ENCODE measurements at regions not wholly inside any gene's neighbourhood (a gene's known extent, or its start where the extent isn't known, plus 50 kb on each side); places are given as distances from the start of the nearest gene placed in this dataset.

DNA sequence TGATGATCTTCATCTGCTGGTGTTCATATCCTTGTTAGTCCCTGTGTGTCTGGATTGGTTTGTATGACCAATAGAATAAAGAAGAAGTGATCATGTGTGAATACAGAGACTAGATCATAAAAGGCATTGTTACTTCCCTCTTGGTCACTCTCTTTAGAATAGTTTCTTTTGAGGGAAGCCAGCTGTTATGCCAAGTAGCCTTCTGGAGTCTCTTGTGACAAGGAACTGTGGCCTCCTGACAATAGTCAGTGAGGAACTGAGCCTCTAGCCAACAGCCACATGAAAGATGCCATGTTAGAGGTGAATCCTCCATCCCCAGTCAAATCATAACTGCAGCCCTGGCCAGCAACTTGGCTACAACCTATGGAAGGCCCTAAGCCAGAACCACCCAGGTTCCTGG lies 63.0 kb upstream of the SMAD3 start:
- ATAC-seq (no peak), DNase-seq (no peak)
- Histone ChIP-seq H3K36me3 (no peaks in the 10 kb centered on the region), H3K9me3 (no peaks in the 10 kb centered on the region), H3K27me3 (no peaks in the 10 kb centered on the region), H3K4me3 (no peak overlapping the region), H3K27ac (no peak overlapping the region), H3K4me1 (no peaks in the 10 kb centered on the region)
- intact Hi-C loops (cut with DNase I) = no loop called here
- TF ChIP-seq, protein P1, sequence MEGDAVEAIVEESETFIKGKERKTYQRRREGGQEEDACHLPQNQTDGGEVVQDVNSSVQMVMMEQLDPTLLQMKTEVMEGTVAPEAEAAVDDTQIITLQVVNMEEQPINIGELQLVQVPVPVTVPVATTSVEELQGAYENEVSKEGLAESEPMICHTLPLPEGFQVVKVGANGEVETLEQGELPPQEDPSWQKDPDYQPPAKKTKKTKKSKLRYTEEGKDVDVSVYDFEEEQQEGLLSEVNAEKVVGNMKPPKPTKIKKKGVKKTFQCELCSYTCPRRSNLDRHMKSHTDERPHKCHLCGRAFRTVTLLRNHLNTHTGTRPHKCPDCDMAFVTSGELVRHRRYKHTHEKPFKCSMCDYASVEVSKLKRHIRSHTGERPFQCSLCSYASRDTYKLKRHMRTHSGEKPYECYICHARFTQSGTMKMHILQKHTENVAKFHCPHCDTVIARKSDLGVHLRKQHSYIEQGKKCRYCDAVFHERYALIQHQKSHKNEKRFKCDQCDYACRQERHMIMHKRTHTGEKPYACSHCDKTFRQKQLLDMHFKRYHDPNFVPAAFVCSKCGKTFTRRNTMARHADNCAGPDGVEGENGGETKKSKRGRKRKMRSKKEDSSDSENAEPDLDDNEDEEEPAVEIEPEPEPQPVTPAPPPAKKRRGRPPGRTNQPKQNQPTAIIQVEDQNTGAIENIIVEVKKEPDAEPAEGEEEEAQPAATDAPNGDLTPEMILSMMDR (IDR thresholded peaks at IDR 0.05) = no peak

- TF ChIP-seq, protein P1 (IDR thresholded peaks at IDR 0.05) = no peak
- intact Hi-C loops (cut with DNase I) = no loop called here
- DNase-seq (no peak), ATAC-seq (no peak)
- H3K36me3 ChIP-seq = no peaks in the 10 kb centered on the region
- no peaks in the 10 kb centered on the region for H3K9me3 ChIP-seq
- no peaks in the 10 kb centered on the region for H3K4me1 ChIP-seq
- no peaks in the 10 kb centered on the region for H3K27me3 ChIP-seq
- H3K4me3 ChIP-seq = no peak overlapping the region
- H3K27ac ChIP-seq = no peak overlapping the region
Observed at GRCh38 chr15:67003586-67003985, 61.8 kb upstream of the SMAD3 start.

- no peaks in the 10 kb centered on the region for H3K9me3 ChIP-seq
- DNase-seq (no peak), ATAC-seq (no peak)
- no peaks in the 10 kb centered on the region for H3K27me3 ChIP-seq
- no peaks in the 10 kb centered on the region for H3K4me1 ChIP-seq
- TF ChIP-seq, protein P1 (IDR thresholded peaks at IDR 0.05) = no peak
- H3K36me3 ChIP-seq = no peaks in the 10 kb centered on the region
- H3K4me3 ChIP-seq = no peak overlapping the region
- intact Hi-C loops (cut with DNase I) = no loop called here
- H3K27ac ChIP-seq = no peak overlapping the region
Observed at GRCh38 chr15:67004142-67004541, 61.3 kb upstream of the SMAD3 start.

DNA sequence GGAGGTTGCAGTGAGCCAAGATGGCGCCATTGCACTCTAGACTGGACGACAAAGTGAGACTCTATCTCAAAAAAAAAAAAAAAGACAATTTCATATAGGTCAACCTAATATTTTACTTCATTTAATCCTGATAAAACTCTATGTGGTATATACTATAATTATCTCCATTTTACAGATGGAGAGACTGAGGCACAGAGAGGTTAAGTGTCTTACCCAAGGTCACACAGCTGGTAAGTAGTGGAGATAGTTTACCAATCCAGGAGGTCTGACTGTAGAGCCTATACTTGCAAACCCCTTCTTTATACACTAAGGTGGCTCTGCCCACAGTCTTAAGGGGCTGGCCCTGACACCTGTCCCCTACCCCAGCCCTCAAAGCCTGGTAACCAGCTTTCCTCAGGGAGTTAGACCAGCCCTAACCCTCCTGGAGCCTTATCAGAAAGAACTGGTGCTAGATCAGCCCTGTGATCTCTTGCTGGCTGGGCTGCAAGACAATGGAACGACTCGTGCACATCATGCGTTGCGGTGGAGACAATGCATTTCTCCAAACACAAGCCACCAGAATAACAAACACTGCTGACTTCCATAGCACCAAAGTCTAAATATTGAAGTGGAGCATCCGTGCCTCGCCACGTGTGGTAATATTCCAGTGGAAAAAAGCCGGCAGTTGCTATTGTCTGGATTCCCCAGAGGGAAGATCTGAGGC lies 60.0 kb upstream of the SMAD3 start:
- Histone ChIP-seq H3K4me3 (no peak overlapping the region), H3K27me3 (no peaks in the 10 kb centered on the region), H3K9me3 (no peaks in the 10 kb centered on the region), H3K4me1 (no peaks in the 10 kb centered on the region), H3K27ac (no peak overlapping the region), H3K36me3 (no peaks in the 10 kb centered on the region)
- ATAC-seq = no peak
- DNase-seq = no peak
- TF ChIP-seq, protein P1 (IDR thresholded peaks at IDR 0.05) = no peak
- intact Hi-C loops (cut with DNase I) = no loop called here

GRCh38 chr15:67006083-67007065 lies 59.0 kb upstream of the SMAD3 start:
- intact Hi-C loops (cut with DNase I) = no loop called here
- TF ChIP-seq, protein P1 (IDR thresholded peaks at IDR 0.05) = no peak

More at GRCh38 chr15:67006083-67007065, 59.0 kb upstream of the SMAD3 start:
- DNase-seq (no peak), ATAC-seq (peak; percentile 45)
- Histone ChIP-seq H3K27ac (no peak overlapping the region), H3K9me3 (no peaks in the 10 kb centered on the region), H3K36me3 (no peaks in the 10 kb centered on the region), H3K27me3 (no peaks in the 10 kb centered on the region), H3K4me1 (no peaks in the 10 kb centered on the region), H3K4me3 (no peak overlapping the region)
